H1 (cell line): ENCODE measurements at regions not wholly inside any gene's neighbourhood (a gene's known extent, or its start where the extent isn't known, plus 50 kb on each side); places are given as distances from the start of the nearest gene placed in this dataset.

Experiments
- POLR2AphosphoS5 ChIP-seq: IDR thresholded peaks from 2 replicates; pipeline ENCODE4 v1.6.1; 2011; ENCODE audit warnings: low read depth, low read length
- TF ChIP-seq, protein P1 (sequence below), 3 experiments: IDR thresholded peaks; 1 replicate in 2 of 3; 2 replicates in 1 of 3; pipeline versions ENCODE4 v1.5.1 to v1.6.1; 2011; ENCODE audit warnings: low read length in 3 of 3, mild to moderate bottlenecking in 3 of 3, inconsistent platforms in 2 of 3, low read depth in 1 of 3, moderate library complexity in 1 of 3; ENCODE audit not compliant: insufficient read depth in 1 of 3; ENCODE audit errors: control extremely low read depth in 1 of 3

DNA sequence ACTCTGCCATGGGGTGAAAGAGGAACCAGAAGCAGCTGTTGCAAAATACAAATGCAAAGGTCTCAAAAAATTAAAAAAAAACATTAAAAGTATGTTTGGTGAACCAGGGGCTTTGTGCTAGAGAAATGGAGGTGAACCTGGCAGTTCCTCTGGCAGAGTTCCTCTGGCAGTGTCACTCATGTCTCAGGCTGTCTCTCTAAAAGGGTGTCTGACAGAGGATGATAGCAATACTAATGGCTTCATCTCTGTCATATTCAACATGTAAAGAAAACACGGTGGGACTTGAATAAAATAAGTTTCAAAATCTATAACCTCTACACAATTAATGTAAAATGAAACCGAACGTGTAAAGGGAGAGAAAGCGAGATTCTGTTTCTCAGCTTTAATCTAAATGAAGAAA is 375.7 kb upstream of the VWC2 start:
- TF ChIP-seq, protein P1, sequence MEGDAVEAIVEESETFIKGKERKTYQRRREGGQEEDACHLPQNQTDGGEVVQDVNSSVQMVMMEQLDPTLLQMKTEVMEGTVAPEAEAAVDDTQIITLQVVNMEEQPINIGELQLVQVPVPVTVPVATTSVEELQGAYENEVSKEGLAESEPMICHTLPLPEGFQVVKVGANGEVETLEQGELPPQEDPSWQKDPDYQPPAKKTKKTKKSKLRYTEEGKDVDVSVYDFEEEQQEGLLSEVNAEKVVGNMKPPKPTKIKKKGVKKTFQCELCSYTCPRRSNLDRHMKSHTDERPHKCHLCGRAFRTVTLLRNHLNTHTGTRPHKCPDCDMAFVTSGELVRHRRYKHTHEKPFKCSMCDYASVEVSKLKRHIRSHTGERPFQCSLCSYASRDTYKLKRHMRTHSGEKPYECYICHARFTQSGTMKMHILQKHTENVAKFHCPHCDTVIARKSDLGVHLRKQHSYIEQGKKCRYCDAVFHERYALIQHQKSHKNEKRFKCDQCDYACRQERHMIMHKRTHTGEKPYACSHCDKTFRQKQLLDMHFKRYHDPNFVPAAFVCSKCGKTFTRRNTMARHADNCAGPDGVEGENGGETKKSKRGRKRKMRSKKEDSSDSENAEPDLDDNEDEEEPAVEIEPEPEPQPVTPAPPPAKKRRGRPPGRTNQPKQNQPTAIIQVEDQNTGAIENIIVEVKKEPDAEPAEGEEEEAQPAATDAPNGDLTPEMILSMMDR (IDR thresholded peaks at IDR 0.05; ENCODE audit: control extremely low read depth in 1 of 3, insufficient read depth in 1 of 3, low read depth in 1 of 3, low read length in 3 of 3): no peak
- no peak for TF ChIP-seq POLR2AphosphoS5
